Neural cell (in vitro differentiated cells): ENCODE measurements at regions not wholly inside any gene's neighbourhood (a gene's known extent, or its start where the extent isn't known, plus 50 kb on each side); places are given as distances from the start of the nearest gene placed in this dataset.

ENCODE experiments used
- H2AFZ ChIP-seq: fragments of 200-600, 300-800 bp; sonication (generic), shearing (Covaris generic); 2 replicates; pipeline ENCODE4 v1.6.0; 2014; ENCODE audit warnings: low read depth, mild to moderate bottlenecking, antibody characterized with exemption, low read length, moderate library complexity
- H3F3A ChIP-seq: fragments of 200-600 bp; shearing (Covaris generic); 2 replicates; pipeline ENCODE4 v1.6.1; 2016; ENCODE audit warnings: mild to moderate bottlenecking, moderate library complexity, mixed read lengths, antibody characterized with exemption, low read length; ENCODE audit not compliant: insufficient read depth, poor library complexity, severe bottlenecking
- H3K27ac ChIP-seq: fragments of 200-600, 300-800 bp; sonication (generic), shearing (Covaris generic); 2 replicates; pipeline ENCODE4 v1.5.1; 2014; ENCODE audit warnings: mild to moderate bottlenecking, low read length, moderate library complexity
- H3K27me3 ChIP-seq: fragments of 300-800, 200-600 bp; sonication (generic), shearing (Covaris generic); 2 replicates; pipeline ENCODE4 v1.6.0; 2014; ENCODE audit warnings: mild to moderate bottlenecking, low read depth, low read length, moderate library complexity; ENCODE audit not compliant: insufficient read depth
- H3K36me3 ChIP-seq: fragments of 300-800, 200-600 bp; sonication (generic), shearing (Covaris generic); 2 replicates; pipeline ENCODE4 v1.5.1; 2014; ENCODE audit warnings: mild to moderate bottlenecking, antibody characterized with exemption, low read length, moderate library complexity; ENCODE audit not compliant: insufficient read depth
- H3K4me2 ChIP-seq: fragments of 300-800, 200-600 bp; sonication (generic), shearing (Covaris generic); 2 replicates; pipeline ENCODE4 v1.6.0; 2014; ENCODE audit warnings: mild to moderate bottlenecking, low read length
- H3K4me3 ChIP-seq: fragments of 300-800, 200-600 bp; sonication (generic), shearing (Covaris generic); 2 replicates; pipeline ENCODE4 v1.5.1; 2014; ENCODE audit warnings: mild to moderate bottlenecking, low read length, moderate library complexity
- H3K79me2 ChIP-seq: fragments of 200-600 bp; shearing (Covaris generic); replicated peaks from 2 replicates; pipeline ENCODE4 v1.6.0; 2014; ENCODE audit warnings: mild to moderate bottlenecking, low read length, moderate library complexity; ENCODE audit not compliant: insufficient read depth
- H3K9ac ChIP-seq: fragments of 300-800, 200-600 bp; sonication (generic), shearing (Covaris generic); 2 replicates; pipeline ENCODE4 v1.6.1; 2016; ENCODE audit warnings: mild to moderate bottlenecking, low read length, mixed read lengths
- H3K9me2 ChIP-seq: fragments of 200-600 bp; shearing (Covaris generic); 2 replicates; pipeline ENCODE4 v1.6.1; 2016; ENCODE audit warnings: mild to moderate bottlenecking, low read length, mixed read lengths; ENCODE audit not compliant: insufficient read depth
- H3K9me3 ChIP-seq: fragments of 200-600, 300-800 bp; sonication (generic), shearing (Covaris generic); 2 replicates; pipeline ENCODE4 v1.6.1; 2016; ENCODE audit warnings: mild to moderate bottlenecking, mixed run types, low read length, moderate library complexity, mixed read lengths
- H4K20me1 ChIP-seq: fragments of 200-600 bp; shearing (Covaris generic); 2 replicates; pipeline ENCODE4 v1.6.1; 2016; ENCODE audit warnings: mild to moderate bottlenecking, mixed run types; ENCODE audit not compliant: insufficient read depth
- EP300 ChIP-seq: fragments of 450-650 bp; conservative IDR thresholded peaks from 2 replicates; pipeline ENCODE4 v1.6.1; 2014; ENCODE audit warnings: antibody characterized with exemption, mild to moderate bottlenecking, moderate library complexity; ENCODE audit not compliant: poor library complexity, severe bottlenecking
- EZH2 ChIP-seq: fragments of 200-600, 300-800 bp; shearing (Covaris generic), sonication (generic); IDR thresholded peaks from 2 replicates; pipeline ENCODE4 v1.6.1; 2014; ENCODE audit warnings: antibody characterized with exemption, low read length, borderline replicate concordance, mild to moderate bottlenecking; ENCODE audit not compliant: insufficient read depth, poor library complexity, severe bottlenecking
- MXI1 ChIP-seq: fragments of 450-650 bp; conservative IDR thresholded peaks from 2 replicates; pipeline ENCODE4 v1.6.1; 2014; ENCODE audit warnings: antibody characterized with exemption, mild to moderate bottlenecking; ENCODE audit not compliant: poor library complexity, severe bottlenecking
- POLR2AphosphoS5 ChIP-seq: IDR thresholded peaks from 2 replicates; pipeline ENCODE4 v1.6.1; 2012
- RAD21 ChIP-seq: fragments of 450-650 bp; conservative IDR thresholded peaks from 2 replicates; pipeline ENCODE4 v1.6.1; 2014; ENCODE audit warnings: antibody characterized with exemption, mild to moderate bottlenecking, moderate library complexity
- SMC3 ChIP-seq: fragments of 450-650 bp; conservative IDR thresholded peaks from 2 replicates; pipeline ENCODE4 v1.6.1; 2014; ENCODE audit warnings: antibody characterized with exemption, mild to moderate bottlenecking, moderate library complexity; ENCODE audit not compliant: poor library complexity
- TAF1 ChIP-seq: IDR thresholded peaks from 2 replicates; pipeline ENCODE4 v1.6.1; 2012; ENCODE audit warnings: low read depth
- TF ChIP-seq, protein P1 (sequence below): fragments of 450-650 bp; IDR thresholded peaks from 2 replicates; pipeline ENCODE4 v1.5.1; 2014; ENCODE audit warnings: antibody characterized with exemption, mild to moderate bottlenecking, moderate library complexity; ENCODE audit not compliant: poor library complexity, severe bottlenecking
- TF ChIP-seq, protein P2 (sequence below): IDR thresholded peaks from 2 replicates; pipeline ENCODE4 v1.6.1; 2012; ENCODE audit warnings: borderline replicate concordance

DNA sequence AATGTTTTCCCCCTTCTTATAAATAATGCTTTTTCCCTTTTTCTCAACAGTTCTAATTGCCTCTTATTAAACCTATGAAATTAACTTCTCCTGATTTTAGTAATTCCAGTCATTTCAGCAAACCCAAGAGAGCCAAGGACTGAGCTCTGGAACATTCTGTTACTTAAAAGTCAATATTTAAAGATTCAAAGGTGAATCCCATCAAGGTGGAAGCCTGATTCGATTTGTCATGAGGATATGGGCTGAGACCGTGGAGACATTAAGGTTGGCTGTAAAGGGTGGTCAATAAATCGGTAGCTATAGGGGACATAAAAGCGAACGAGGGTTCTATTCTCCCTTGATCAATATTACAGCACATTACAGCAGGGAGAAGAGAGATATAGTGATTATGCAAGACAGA, 66.6 kb upstream of the NELL2 start:
- Histone ChIP-seq H3K27ac (no peak overlapping the region), H3K4me2 (no peak overlapping the region), H3F3A (no peaks in the 10 kb centered on the region), H3K79me2 (no peaks in the 10 kb centered on the region), H3K9ac (no peak overlapping the region), H3K4me3 (no peak overlapping the region), H4K20me1 (no peaks in the 10 kb centered on the region), H3K9me2 (no peaks in the 10 kb centered on the region), H2AFZ (no peak overlapping the region), H3K36me3 (no peaks in the 10 kb centered on the region), H3K27me3 (no peaks in the 10 kb centered on the region), H3K9me3 (no peaks in the 10 kb centered on the region)
- no peak for TF ChIP-seq RAD21
- TF ChIP-seq, protein P1, sequence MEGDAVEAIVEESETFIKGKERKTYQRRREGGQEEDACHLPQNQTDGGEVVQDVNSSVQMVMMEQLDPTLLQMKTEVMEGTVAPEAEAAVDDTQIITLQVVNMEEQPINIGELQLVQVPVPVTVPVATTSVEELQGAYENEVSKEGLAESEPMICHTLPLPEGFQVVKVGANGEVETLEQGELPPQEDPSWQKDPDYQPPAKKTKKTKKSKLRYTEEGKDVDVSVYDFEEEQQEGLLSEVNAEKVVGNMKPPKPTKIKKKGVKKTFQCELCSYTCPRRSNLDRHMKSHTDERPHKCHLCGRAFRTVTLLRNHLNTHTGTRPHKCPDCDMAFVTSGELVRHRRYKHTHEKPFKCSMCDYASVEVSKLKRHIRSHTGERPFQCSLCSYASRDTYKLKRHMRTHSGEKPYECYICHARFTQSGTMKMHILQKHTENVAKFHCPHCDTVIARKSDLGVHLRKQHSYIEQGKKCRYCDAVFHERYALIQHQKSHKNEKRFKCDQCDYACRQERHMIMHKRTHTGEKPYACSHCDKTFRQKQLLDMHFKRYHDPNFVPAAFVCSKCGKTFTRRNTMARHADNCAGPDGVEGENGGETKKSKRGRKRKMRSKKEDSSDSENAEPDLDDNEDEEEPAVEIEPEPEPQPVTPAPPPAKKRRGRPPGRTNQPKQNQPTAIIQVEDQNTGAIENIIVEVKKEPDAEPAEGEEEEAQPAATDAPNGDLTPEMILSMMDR: no peak
- TF ChIP-seq EZH2: no peak
- no peak for TF ChIP-seq MXI1
- TF ChIP-seq POLR2AphosphoS5: no peak
- TF ChIP-seq TAF1: no peak
- TF ChIP-seq SMC3: no peak
- TF ChIP-seq, protein P2, sequence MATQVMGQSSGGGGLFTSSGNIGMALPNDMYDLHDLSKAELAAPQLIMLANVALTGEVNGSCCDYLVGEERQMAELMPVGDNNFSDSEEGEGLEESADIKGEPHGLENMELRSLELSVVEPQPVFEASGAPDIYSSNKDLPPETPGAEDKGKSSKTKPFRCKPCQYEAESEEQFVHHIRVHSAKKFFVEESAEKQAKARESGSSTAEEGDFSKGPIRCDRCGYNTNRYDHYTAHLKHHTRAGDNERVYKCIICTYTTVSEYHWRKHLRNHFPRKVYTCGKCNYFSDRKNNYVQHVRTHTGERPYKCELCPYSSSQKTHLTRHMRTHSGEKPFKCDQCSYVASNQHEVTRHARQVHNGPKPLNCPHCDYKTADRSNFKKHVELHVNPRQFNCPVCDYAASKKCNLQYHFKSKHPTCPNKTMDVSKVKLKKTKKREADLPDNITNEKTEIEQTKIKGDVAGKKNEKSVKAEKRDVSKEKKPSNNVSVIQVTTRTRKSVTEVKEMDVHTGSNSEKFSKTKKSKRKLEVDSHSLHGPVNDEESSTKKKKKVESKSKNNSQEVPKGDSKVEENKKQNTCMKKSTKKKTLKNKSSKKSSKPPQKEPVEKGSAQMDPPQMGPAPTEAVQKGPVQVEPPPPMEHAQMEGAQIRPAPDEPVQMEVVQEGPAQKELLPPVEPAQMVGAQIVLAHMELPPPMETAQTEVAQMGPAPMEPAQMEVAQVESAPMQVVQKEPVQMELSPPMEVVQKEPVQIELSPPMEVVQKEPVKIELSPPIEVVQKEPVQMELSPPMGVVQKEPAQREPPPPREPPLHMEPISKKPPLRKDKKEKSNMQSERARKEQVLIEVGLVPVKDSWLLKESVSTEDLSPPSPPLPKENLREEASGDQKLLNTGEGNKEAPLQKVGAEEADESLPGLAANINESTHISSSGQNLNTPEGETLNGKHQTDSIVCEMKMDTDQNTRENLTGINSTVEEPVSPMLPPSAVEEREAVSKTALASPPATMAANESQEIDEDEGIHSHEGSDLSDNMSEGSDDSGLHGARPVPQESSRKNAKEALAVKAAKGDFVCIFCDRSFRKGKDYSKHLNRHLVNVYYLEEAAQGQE: no peak
- TF ChIP-seq EP300: no peak

DNA sequence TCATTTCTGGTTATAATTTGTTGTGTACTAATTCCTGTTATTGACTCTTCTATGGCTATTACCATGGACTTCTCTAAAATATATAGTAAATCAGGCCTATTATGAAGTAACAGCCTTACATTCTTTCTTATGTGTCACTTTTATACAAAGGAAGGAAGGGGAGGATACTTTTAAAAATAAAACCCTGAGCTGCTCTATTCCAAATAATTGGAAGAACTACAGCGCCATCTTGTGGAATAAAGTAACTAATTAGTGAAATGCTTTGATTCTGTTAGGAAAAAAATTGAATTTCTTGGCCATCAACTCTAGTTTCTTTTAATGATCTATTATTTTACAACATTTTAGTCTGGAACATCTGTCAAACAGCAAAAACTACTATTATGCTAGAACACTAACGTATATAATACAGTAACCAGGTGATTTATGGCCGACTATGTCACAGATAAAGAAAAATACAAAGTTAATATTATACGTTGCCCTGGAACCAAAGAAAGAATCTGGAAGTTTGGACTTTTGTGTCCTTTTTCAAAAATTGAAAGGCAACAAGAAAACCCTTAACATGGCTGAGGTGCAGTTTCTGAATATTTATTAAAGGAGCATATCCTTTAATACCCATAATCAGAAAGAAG, 55.0 kb upstream of the NELL2 start:
- Histone ChIP-seq H3K27me3 (no peaks in the 10 kb centered on the region), H3K36me3 (no peaks in the 10 kb centered on the region), H4K20me1 (no peaks in the 10 kb centered on the region), H3K4me3 (no peak overlapping the region), H3K9me3 (no peaks in the 10 kb centered on the region), H3K9me2 (no peaks in the 10 kb centered on the region), H3K27ac (no peak overlapping the region), H3K4me2 (no peak overlapping the region), H3F3A (no peaks in the 10 kb centered on the region), H3K79me2 (no peaks in the 10 kb centered on the region), H3K9ac (no peak overlapping the region), H2AFZ (no peak overlapping the region)
- TF ChIP-seq, protein P1: peak; percentile 83
- TF ChIP-seq RAD21 (peak; percentile 90), SMC3 (peak; percentile 95), EZH2 (no peak), TAF1 (no peak)
- TF ChIP-seq, protein P2: no peak
